Esophagus squamous epithelium (tissue), 4 donors: ENCODE measurements at regions not wholly inside any gene's neighbourhood (a gene's known extent, or its start where the extent isn't known, plus 50 kb on each side); places are given as distances from the start of the nearest gene placed in this dataset.
"Not testable (repeated sequence)": the region's sequence is repeated elsewhere in the genome, so short reads cannot be mapped to it uniquely, and the experiment has no call there.

Source experiments
- CTCF ChIP-seq, 6 experiments: fragments of 450-650 bp in 4 of 6; fragments of 200-600 bp in 2 of 6; sonication (generic) in 2 of 6; IDR thresholded peaks; one replicate each; pipeline ENCODE4 v1.5.1; 2016 to 2019; ENCODE audit warnings: antibody characterized with exemption in 6 of 6, mild to moderate bottlenecking in 4 of 6, moderate library complexity in 4 of 6
- POLR2A ChIP-seq, 4 donors: fragments of 450-650 bp; IDR thresholded peaks; one replicate each; pipeline ENCODE4 v1.6.1; 2017; ENCODE audit warnings: antibody characterized with exemption in 4 of 4, mild to moderate bottlenecking in 4 of 4, moderate library complexity in 3 of 4

GRCh38 chr6:121599331-121599730 lies 163.9 kb downstream of the GJA1 start:
- not testable (repeated sequence) for TF ChIP-seq CTCF, POLR2A (IDR thresholded peaks at IDR 0.05)
